NCI-H2081 treated with DMSO at 0.1 percent for 48 hours (cell line): ENCODE measurements at regions not wholly inside any gene's neighbourhood (a gene's known extent, or its start where the extent isn't known, plus 50 kb on each side); places are given as distances from the start of the nearest gene placed in this dataset.
"Not testable (repeated sequence)": the region's sequence is repeated elsewhere in the genome, so short reads cannot be mapped to it uniquely, and the experiment has no call there.

ENCODE experiments used
- DNase-seq: peaks from one replicate; lab custom pipeline; 2025; lab: John Stamatoyannopoulos, UW

GRCh38 chr5:156200938-156201787 is 125.8 kb upstream of the SGCD start:
- no peak for DNase-seq

GRCh38 chr5:156201788-156202403 is 125.1 kb upstream of the SGCD start:
- no peak for DNase-seq

- no peak for DNase-seq
These were observed 118.7 kb upstream of the SGCD start for GRCh38 chr5:156208271-156208670.

- DNase-seq: no peak
These were observed 108.4 kb upstream of the SGCD start for GRCh38 chr5:156218367-156219158.

- DNase-seq: no peak
These were observed 107.4 kb upstream of the SGCD start for GRCh38 chr5:156219483-156220005.

GRCh38 chr5:156221816-156222215 is 105.1 kb upstream of the SGCD start:
- DNase-seq: no peak

GRCh38 chr5:156223547-156223946 is 103.4 kb upstream of the SGCD start:
- no peak for DNase-seq

GRCh38 chr5:156226485-156226884 is 100.5 kb upstream of the SGCD start:
- DNase-seq: not testable (repeated sequence)

- DNase-seq: no peak
These were observed 96.1 kb upstream of the SGCD start for GRCh38 chr5:156230887-156231286.

- no peak for DNase-seq
These were observed 94.6 kb upstream of the SGCD start for GRCh38 chr5:156232251-156232869.

- DNase-seq: no peak
These were observed 89.6 kb upstream of the SGCD start for GRCh38 chr5:156237361-156237760.

GRCh38 chr5:156239800-156240199 is 87.2 kb upstream of the SGCD start:
- DNase-seq: no peak

- no peak for DNase-seq
These were observed 86.5 kb upstream of the SGCD start for GRCh38 chr5:156240414-156240813.

- no peak for DNase-seq
These were observed 85.7 kb upstream of the SGCD start for GRCh38 chr5:156241266-156241665.

GRCh38 chr5:156245895-156246294 is 81.1 kb upstream of the SGCD start:
- DNase-seq: no peak

GRCh38 chr5:156251076-156251475 is 75.9 kb upstream of the SGCD start:
- no peak for DNase-seq

GRCh38 chr5:156253130-156253529 is 73.8 kb upstream of the SGCD start:
- DNase-seq: no peak

- DNase-seq: no peak
These were observed 72.8 kb upstream of the SGCD start for GRCh38 chr5:156254196-156254595.

GRCh38 chr5:156256642-156257041 is 70.3 kb upstream of the SGCD start:
- DNase-seq: no peak

- DNase-seq: no peak
These were observed 68.0 kb upstream of the SGCD start for GRCh38 chr5:156258934-156259333.

GRCh38 chr5:156259618-156260017 is 67.3 kb upstream of the SGCD start:
- no peak for DNase-seq
